OCI-M1 (cell line): ENCODE measurements at regions not wholly inside any gene's neighbourhood (a gene's known extent, or its start where the extent isn't known, plus 50 kb on each side); places are given as distances from the start of the nearest gene placed in this dataset.

ENCODE experiments used
- DNase-seq: peaks from one replicate; lab custom pipeline; 2025; lab: John Stamatoyannopoulos, UW

DNA sequence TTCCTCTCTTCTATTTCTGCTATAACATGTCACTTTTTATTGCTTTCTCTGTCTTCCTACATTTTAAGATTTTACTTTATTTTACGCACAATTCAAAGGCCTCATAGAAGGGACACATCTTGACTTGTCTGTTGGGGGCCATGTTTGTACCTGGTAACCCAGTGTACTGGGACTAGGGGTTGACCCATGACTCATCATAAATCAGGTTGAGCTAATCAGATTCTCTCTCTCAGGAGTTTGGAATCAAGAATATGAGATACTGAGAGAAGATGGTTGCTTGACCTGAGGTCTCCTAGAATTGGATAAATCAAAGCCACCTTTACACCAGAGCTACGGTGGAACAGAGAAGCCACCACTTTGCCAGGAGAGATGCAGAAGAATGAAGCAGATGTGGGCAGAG is 153.0 kb downstream of the UXS1 start:
- no peak for DNase-seq

- DNase-seq: no peak
Observed at GRCh38 chr2:106039634-106040315, 154.3 kb downstream of the UXS1 start.

GRCh38 chr2:106038601-106039375 is 155.3 kb downstream of the UXS1 start:
- no peak for DNase-seq

- no peak for DNase-seq
Observed at GRCh38 chr2:106037932-106038331, 156.2 kb downstream of the UXS1 start.

GRCh38 chr2:106037262-106037661 is 156.8 kb downstream of the UXS1 start:
- DNase-seq: no peak

GRCh38 chr2:106034325-106034724 is 159.8 kb downstream of the UXS1 start:
- DNase-seq: no peak

GRCh38 chr2:106032676-106033075 is 161.4 kb downstream of the UXS1 start:
- DNase-seq: no peak

DNA sequence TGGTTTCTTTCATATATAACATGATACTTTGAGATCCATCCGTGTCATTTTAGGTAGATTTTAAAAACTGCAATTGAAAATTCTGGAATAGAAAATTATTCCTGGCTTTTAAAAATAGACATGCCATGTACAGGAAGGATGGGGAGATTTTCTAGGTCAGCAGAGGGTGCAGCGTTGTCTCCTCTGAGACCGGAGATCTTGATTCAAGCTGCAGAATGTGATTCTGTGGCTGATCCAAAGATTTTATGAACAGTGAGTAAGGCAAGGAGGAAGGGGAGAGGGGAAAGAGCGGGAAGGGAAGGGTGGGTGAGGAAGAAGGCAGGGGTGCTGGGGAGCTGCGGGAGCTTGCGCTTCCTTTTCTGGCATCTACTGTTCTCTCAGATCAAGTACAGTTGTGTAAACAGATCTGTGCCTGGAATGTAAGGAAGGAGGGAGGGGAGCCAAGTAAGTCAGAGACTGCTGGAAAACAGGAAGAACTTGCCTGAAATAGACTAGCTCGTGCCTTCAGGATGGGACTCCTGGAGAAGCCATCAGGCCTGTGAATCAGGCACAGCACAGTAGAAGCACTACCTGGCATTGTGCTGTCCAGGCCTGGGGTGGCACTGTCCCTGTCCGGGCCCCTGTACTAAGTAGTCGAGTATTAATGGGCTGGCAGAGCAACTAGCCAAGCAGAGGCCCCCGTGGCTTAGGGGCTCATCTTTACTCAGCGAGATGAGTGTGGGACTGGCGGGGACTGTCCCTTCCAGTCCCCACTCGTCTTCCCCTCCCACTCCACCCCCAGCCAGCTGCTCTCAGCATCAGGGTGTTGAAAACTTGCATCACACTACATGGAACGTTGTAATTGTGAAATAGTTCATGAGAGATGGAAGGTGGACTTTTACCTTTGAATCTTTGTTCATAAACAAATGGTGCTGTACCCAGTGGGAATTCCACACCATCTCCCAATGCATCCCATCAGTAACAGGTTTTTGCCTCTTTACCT is 163.5 kb downstream of the UXS1 start:
- no peak for DNase-seq

GRCh38 chr2:106028192-106028591 is 165.9 kb downstream of the UXS1 start:
- no peak for DNase-seq

DNA sequence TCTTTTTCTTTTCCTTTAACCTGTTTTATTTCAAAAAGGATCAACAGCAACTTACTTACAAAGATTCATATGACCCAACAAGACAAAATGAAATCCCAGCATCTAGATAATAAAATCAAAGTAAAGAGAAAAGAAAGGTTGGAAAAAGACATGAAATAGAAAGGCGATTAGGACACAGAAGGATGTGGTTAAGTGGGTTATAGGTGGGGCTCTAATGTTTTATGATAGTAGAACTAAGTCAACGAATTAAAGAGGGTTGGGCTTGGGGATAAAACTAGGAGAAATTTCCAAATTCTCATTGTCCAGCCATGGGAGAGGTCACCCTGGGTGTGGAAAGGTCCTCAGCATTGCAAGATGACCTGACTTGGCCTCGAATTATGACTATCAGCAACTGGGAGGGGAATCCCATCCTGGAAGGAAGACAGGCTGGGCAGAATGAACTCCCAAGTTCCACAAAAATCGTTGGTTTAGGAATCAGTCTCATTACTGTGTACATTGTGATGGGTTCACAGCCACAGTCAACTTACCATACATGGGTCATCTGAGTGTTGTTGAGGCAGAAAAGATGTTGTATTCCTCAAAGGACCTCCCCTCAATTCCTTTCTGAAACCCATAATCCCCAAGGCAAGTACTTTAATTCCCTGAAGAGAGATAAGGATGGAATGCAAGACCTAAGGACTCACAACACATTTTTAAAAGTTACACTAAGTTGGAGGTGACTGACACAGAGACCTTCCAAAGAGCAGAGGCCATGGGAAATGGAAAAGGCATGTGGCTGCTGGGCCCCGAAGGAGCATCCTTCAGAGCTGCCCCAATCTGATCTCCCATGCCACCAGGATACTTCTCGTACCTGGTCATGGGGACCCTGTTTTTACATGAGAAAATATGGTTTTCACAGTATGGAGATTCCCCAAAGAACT is 167.6 kb downstream of the UXS1 start:
- DNase-seq: no peak

DNA sequence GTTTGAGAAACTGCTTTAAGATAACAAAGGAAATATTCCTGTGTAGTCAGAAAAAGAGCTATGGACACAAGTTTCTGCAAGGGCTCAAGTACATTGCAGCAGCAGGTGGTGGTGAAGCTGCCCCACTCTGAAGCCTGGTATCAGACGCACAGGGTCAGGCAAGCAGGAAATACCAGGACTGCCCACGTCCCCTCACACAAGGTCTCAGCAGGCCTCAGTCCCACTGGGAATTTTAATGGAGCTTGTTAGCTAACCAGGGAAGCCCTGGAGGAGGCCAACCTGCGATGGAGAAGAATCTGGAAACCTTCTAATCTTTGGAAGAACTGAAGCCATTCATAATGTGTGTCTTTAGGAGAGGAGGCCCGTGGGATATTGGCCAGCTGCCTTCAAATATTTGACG is 168.3 kb downstream of the UXS1 start:
- DNase-seq: no peak

- DNase-seq: no peak
Observed at GRCh38 chr2:106021662-106022028, 172.5 kb downstream of the UXS1 start.

DNA sequence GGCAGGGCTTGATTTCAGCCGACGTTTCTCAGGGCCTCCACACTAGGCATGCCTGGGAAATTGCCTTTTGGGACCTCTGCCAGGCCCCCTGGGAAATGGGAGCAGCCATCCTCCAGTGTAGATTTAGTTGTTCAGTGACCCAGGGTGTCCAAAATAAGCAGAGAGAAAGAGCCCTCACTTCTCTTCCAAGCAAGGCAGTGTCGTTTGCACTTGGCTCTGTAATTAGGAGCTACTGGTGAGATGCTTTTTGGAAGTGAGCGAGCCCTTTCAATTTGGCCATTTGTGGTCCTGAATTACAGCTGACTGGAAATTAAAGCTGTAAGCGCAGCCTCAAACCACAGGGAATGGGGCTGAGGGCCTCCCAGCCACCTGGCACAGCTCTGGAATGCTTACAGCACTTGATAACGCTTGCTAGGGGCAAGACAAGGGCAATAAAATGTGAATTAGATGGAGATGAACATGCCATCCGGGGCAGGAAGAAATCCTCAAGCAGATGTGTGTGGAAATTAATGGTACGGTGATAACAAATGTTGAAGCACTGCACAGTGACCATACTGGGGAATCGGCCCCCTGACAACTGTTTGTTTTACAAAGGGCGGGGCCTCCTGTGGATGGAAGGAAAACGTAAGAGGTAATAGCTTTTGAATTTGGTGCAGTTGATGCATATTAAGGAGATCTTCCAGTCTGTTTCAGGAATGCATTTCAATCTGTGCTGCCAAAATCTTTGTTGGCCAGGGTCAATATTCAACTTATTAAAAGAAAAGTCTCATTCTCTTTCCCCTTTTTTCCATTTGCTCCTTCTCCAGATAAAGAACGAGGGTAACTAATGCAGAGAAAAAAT is 173.1 kb downstream of the UXS1 start:
- DNase-seq: no peak

- no peak for DNase-seq
Observed at GRCh38 chr2:106020032-106020431, 174.1 kb downstream of the UXS1 start.

DNA sequence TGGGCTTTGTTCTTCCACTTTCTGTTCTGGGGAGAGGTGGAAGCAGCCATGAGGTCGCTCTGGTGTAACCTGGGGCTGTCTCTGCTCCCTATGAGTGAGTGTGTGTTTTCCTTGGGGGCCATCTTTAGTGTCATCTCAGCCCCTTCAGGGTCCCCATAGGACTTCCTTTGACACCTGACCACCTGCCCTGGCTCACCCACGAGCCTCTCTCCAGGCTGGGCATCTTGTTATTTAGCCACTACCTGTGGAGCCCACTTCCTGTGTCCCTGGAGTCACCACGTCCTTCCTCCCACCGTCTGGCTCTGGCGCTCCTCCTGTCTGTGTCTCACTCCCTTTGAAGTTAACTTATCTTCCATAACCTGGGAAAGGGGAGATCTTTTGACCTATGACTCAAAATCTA is 176.0 kb downstream of the UXS1 start:
- DNase-seq: no peak

DNA sequence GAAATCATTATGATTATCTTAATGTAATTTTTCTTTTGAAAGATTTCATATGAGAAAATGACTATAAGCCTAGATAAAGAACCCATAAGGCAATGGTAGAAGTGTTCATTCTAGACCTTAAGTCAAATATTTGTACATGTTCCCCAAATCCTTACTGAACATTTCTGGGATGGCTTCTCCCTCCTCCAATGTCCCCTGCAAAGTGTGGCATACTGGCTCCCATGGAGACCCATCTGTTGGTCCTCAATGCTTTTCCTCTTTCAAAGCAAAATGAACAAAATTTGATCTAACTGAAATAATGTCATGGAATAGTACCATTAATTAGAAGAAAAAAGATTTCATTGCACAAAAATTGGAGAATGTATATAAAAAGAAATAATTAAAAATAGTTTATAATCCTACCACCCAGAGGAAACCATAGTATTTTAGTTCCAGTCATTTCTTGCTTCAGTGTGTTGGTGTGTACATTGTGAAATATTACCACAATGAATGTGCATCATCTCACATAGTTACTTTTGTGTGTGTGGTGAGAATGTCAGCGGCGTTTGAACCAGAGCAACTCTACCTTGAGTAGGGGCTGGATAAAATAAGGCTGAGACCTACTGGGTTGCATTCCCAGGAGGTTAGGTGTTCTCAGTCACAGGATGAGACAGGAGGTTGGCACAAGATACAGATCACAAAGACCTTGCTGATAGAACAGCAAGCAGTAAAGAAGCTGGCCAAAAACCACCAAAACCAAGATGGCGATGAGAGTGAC is 181.3 kb downstream of the UXS1 start:
- DNase-seq: no peak

- no peak for DNase-seq
Observed at GRCh38 chr2:106012001-106012590, 182.0 kb downstream of the UXS1 start.

DNA sequence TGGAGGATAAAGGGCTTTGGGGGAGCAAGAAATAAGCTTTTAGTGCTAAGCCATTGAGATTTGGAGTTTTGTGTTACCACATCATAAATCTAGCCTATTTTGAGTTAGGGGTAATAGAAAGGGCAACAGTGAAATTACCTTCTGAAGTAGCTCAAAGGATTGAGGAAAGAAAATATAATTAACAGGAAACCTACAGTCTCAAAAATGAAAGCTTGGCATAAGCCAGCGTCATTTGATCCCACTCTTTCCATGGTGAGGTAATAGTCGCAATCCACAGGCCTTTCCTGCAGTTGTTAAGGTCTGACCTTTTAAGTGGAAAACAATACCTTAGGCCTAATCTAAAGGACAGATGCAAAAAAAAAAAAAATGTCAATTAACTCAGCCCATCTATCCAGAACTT is 182.7 kb downstream of the UXS1 start:
- DNase-seq: no peak

GRCh38 chr2:106010818-106011355 is 183.2 kb downstream of the UXS1 start:
- DNase-seq: no peak
